HG03342 (cell line): ENCODE measurements at regions not wholly inside any gene's neighbourhood (a gene's known extent, or its start where the extent isn't known, plus 50 kb on each side); places are given as distances from the start of the nearest gene placed in this dataset.

ENCODE experiments used
- ATAC-seq: cut with Tn5 transposase; IDR thresholded peaks from one replicate; pipeline ENCODE4 v1.9.1; 2021; ENCODE audit warnings: mild to moderate bottlenecking, moderate library complexity; ENCODE audit not compliant: unreplicated experiment

- ATAC-seq: no peak
Observed at GRCh38 chr13:104782741-104783140, 1716.5 kb upstream of the SLC10A2 start.

DNA sequence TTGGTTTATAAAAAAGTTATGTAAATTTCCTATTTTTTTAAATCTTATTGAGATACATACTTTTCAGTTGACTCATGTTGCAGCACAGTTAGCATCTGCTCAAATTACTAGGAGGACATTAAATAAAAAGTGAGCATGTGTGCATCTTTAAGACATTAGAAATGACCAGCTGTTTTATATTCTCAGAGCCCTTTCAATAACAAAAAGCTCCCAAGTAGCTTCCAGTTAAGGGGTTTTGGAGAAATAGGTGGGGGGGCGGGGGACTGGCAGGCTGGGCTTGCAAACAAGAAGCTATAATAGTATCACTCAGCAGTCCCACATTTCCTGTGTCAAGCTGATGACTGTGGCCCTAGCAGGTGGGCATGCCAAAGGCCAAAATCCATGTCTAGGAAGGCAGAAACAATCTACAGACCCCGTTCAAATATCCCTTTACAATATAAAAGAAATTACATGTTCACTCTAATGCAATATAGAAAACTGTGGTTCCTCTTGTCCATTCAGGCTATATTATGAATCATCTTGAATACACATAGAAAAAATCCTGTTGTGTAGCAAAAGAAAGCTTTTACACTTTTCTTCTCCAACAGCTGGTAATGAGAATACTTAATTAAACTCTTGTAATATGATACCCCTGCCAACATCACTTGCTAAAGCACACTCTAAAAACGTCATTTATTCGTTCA lies 1713.2 kb upstream of the SLC10A2 start:
- ATAC-seq: no peak

DNA sequence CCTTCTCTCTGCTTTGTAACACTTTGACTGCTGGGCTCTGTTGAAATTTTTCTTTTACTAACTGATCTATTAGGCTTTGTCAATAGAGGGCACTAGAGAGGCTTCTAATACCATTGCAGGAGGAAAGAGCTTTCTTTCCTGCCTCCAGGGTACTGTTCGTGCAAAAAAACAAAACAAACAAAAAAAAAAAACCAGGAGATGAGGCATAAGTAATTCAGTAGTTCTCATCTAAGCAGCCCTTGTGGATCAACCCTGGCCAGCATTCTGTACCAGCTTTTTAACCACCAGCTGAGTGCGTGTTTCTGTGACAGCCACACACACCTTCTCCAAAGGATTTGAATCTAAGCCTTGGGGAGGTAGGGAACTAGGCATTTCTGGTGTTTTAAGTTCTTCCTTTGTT lies 1707.6 kb upstream of the SLC10A2 start:
- ATAC-seq: peak; percentile 77

DNA sequence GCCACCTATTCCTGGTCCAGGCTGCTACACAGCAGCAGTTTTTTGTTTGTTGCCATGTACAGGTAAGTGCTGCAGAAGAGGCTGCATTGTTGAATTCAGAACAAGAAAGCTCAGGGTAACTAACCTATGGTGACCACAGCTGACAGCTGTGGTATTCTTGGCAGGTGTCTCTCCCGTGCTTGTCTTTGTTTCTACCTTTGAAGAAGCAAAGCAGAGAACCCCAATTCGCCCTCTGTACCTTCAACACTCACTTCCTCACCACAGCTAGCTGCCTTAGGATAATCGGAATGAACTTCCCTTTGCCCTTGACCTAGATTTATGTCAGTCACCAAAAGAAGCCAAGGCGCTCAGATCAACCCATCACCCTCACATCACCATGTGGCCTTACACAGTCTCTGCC lies 1703.3 kb upstream of the SLC10A2 start:
- no peak for ATAC-seq

DNA sequence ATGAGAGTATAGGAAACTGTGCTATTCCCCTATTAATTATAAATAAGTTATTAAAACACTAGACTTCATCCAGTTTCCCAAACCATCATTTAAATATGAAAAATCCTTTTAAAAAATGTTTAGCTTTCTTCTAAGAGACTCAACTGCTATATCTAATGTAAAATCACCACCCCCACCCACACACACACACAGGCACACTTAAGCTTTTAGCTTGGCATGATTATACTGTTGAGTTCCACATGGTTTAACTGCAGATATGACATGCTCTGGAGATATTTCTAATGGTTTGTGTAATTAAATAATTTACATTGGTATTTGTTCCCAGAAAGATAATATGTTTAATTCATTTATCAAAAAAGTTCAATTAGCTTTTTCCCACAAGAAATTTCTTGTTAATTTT lies 1700.1 kb upstream of the SLC10A2 start:
- ATAC-seq: no peak

GRCh38 chr13:104764600-104764999 lies 1698.4 kb upstream of the SLC10A2 start:
- no peak for ATAC-seq

DNA sequence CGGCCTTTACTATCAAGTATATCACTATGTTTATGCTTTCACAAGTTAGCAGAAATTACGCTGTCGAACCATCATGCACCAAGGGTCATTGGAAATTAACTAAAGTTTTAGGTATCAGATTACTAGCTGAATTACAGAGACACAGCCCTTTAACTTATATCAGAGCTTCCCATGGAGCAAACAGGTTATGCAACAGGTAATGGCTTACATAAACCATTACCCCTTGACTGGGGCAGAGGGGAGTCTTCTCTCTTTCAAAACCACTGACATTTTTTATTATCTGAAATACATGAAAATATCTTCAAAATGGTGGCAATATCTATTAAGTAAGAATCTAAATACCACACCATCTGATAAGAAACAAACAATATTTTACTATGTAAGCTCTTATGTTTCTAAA lies 1692.9 kb upstream of the SLC10A2 start:
- ATAC-seq: no peak

- no peak for ATAC-seq
Observed at GRCh38 chr13:104757712-104758111, 1691.5 kb upstream of the SLC10A2 start.

GRCh38 chr13:104750377-104750776 lies 1684.2 kb upstream of the SLC10A2 start:
- ATAC-seq: no peak

- ATAC-seq: no peak
Observed at GRCh38 chr13:104740641-104741222, 1674.5 kb upstream of the SLC10A2 start.

DNA sequence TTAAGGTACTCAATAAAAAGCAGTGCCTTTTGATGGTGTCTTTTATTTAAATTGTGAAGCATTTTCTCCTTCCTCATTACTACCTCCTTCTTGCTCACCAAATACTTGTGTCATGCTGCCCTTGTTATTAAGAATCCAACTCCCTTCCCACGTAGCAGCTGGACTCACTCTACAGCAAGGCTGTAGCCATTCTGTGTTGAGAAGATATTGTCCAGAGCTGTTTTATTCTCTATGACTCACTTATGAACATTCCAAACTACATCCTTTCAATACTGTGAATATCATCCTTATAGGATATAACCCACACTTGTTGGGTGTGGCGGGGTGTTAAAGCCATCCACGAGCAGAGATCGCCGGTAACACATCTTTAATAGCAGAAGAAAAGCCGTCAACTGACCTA lies 1671.5 kb upstream of the SLC10A2 start:
- ATAC-seq: no peak

GRCh38 chr13:104733427-104733826 lies 1667.2 kb upstream of the SLC10A2 start:
- ATAC-seq: no peak

DNA sequence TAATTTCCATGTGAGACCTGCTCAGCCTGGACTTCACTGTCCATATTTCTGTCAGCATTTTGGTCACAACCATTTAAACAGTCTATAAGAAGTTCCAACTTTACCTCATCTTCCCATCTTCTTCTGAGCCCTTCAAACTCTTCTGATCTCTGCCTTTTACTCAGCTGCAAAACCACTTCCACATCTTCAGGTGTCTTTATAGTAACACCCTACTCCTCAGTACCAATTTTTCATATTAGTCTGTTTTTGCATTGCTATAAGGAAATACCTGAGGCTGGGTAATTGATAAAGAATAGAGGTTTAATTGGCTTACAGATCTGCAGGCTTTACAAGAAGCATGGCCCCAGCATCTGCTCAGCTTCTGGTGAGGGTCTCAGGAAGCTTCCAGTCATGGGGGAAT lies 1648.9 kb upstream of the SLC10A2 start:
- ATAC-seq: no peak

- ATAC-seq: no peak
Observed at GRCh38 chr13:104705031-104705750, 1639.0 kb upstream of the SLC10A2 start.

- no peak for ATAC-seq
Observed at GRCh38 chr13:104701591-104701990, 1635.4 kb upstream of the SLC10A2 start.

DNA sequence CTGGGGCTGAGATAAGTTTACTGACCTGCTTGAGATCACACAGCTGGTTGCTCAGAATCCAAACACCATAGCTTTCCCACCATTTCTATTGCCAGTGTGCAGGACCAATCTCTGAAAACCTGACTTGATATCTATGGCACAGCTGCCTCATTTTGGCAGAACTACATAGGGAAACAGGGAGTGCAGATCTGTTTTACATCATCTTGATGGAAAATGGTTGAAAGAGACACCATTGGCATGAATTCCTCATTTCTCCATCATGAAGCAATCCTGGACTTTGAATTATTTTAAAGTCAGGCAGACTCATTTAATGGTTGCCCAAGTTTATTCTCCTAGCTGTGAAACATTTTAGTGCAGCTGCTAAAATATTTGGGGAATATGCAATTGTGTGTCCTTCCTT lies 1628.2 kb upstream of the SLC10A2 start:
- no peak for ATAC-seq

GRCh38 chr13:104693126-104693525 lies 1626.9 kb upstream of the SLC10A2 start:
- ATAC-seq: no peak

DNA sequence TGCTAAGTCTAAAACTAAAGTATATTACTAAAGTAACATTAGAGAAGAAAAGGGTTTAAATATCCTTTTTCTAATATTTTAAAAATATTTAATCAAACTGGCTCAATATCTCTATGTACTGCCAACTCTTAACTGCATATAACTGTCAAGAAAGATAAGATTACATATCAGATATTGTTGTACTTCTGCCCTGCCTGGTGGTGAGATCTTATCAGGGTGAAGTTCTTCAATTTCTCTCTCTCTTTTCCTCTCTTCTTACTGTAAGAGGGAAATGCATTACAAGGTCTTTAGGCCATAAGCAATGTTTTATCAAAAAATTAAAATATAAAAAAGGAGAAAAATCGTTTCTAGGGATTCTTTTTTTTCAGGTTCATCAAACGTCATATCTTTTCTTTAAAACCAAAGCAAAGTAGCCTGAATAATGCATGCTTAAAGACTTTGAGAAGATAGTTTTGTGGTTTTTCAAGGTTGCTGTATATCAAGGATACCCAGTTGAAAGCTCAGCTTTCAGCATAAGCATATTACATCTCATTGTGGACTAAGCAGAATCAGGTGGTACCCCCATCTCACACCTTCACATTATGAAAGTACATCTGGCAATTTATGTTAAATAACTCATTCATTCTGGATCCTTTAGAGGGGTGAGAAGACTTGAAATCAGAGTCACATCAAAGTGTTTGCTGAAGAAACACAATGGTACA lies 1625.7 kb upstream of the SLC10A2 start:
- no peak for ATAC-seq

DNA sequence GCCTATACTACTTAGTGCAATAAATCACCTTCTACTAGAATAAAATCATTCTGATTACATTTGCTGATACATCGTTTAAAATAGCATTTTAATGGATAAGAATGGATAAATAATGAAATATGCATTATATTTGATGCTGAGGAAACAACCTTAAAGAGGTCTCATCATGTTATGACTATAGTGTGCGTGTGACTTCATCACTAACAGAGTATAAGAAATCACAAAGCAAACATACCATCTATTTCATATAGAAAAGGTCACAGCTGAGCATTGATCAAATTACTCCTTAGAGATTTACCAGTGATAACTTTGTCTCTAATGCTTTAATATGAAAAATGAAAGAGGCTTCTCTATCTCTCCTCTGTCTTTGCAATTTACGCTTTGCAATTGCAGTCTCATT lies 1620.3 kb upstream of the SLC10A2 start:
- no peak for ATAC-seq

GRCh38 chr13:104683789-104684188 lies 1617.6 kb upstream of the SLC10A2 start:
- no peak for ATAC-seq

GRCh38 chr13:104678161-104678560 lies 1611.9 kb upstream of the SLC10A2 start:
- ATAC-seq: no peak

GRCh38 chr13:104671901-104672300 lies 1605.7 kb upstream of the SLC10A2 start:
- no peak for ATAC-seq
